Loucy (cell line): ENCODE measurements at regions not wholly inside any gene's neighbourhood (a gene's known extent, or its start where the extent isn't known, plus 50 kb on each side); places are given as distances from the start of the nearest gene placed in this dataset.

Experiments used
- H2AFZ ChIP-seq: fragments of 200-600 bp; sonication (generic); 2 replicates; pipeline ENCODE4 v1.6.0; 2016; ENCODE audit warnings: antibody characterized with exemption, mild to moderate bottlenecking, low read length, moderate library complexity
- H3F3A ChIP-seq: fragments of 200-600 bp; 2 replicates; pipeline ENCODE4 v1.6.0; 2016; ENCODE audit warnings: antibody characterized with exemption, low read depth, mild to moderate bottlenecking
- H3K27me3 ChIP-seq: fragments of 200-600 bp; sonication (generic); 2 replicates; pipeline ENCODE4 v1.6.1; 2014; ENCODE audit warnings: low read length, mild to moderate bottlenecking; ENCODE audit not compliant: insufficient read depth, poor library complexity, severe bottlenecking
- H3K36me3 ChIP-seq: fragments of 200-600 bp; sonication (generic); 2 replicates; pipeline ENCODE4 v1.6.1; 2016; ENCODE audit warnings: low read length; ENCODE audit not compliant: insufficient read depth
- H3K4me1 ChIP-seq: fragments of 200-600 bp; sonication (generic); 2 replicates; pipeline ENCODE4 v1.5.1; 2014; ENCODE audit warnings: low read length, mild to moderate bottlenecking; ENCODE audit not compliant: insufficient read depth, poor library complexity, severe bottlenecking
- H3K4me2 ChIP-seq: fragments of 200-600 bp; sonication (generic); 2 replicates; pipeline ENCODE4 v1.6.0; 2014; ENCODE audit warnings: antibody characterized with exemption, low read length, low read depth, mild to moderate bottlenecking; ENCODE audit not compliant: poor library complexity, severe bottlenecking
- H3K4me3 ChIP-seq: fragments of 200-600 bp; sonication (generic); 2 replicates; pipeline ENCODE4 v1.5.1; 2014; ENCODE audit warnings: low read length, mild to moderate bottlenecking, mixed read lengths; ENCODE audit not compliant: poor library complexity, severe bottlenecking
- H3K79me2 ChIP-seq: fragments of 200-600 bp; sonication (generic); 2 replicates; pipeline ENCODE4 v1.6.1; 2014; ENCODE audit warnings: low read length; ENCODE audit not compliant: insufficient read depth
- H3K9ac ChIP-seq: fragments of 200-600 bp; sonication (generic); 2 replicates; pipeline ENCODE4 v1.6.0; 2014; ENCODE audit warnings: mild to moderate bottlenecking, low read depth, low read length, moderate library complexity; ENCODE audit not compliant: poor library complexity, severe bottlenecking
- H3K9me2 ChIP-seq: fragments of 200-600 bp; sonication (generic); replicated peaks from 2 replicates; pipeline ENCODE4 v1.6.1; 2016; ENCODE audit warnings: low read depth, low read length, mixed read lengths
- H3K9me3 ChIP-seq: fragments of 200-600 bp; sonication (generic); 2 replicates; pipeline ENCODE4 v1.6.1; 2014; ENCODE audit warnings: mild to moderate bottlenecking, antibody characterized with exemption, low read length, low read depth; ENCODE audit not compliant: insufficient read depth
- H4K20me1 ChIP-seq: fragments of 200-600 bp; sonication (generic); 2 replicates; pipeline ENCODE4 v1.6.0; 2014; ENCODE audit warnings: antibody characterized with exemption, low read length, mild to moderate bottlenecking; ENCODE audit not compliant: insufficient read depth, poor library complexity, severe bottlenecking
- EZH2phosphoT487 ChIP-seq: fragments of 200-600 bp; IDR thresholded peaks from 2 replicates; pipeline ENCODE4 v1.6.1; 2018; ENCODE audit warnings: antibody characterized with exemption, mild to moderate bottlenecking, moderate library complexity, borderline replicate concordance
- TF ChIP-seq, protein P1 (sequence below): fragments of 200-600 bp; sonication (generic); conservative IDR thresholded peaks from 2 replicates; pipeline ENCODE4 v1.5.1; 2014; ENCODE audit warnings: mild to moderate bottlenecking, antibody characterized with exemption, low read length

- no peaks in the 10 kb centered on the region for H3K36me3 ChIP-seq
- H3F3A ChIP-seq: no peaks in the 10 kb centered on the region
- TF ChIP-seq, protein P1, sequence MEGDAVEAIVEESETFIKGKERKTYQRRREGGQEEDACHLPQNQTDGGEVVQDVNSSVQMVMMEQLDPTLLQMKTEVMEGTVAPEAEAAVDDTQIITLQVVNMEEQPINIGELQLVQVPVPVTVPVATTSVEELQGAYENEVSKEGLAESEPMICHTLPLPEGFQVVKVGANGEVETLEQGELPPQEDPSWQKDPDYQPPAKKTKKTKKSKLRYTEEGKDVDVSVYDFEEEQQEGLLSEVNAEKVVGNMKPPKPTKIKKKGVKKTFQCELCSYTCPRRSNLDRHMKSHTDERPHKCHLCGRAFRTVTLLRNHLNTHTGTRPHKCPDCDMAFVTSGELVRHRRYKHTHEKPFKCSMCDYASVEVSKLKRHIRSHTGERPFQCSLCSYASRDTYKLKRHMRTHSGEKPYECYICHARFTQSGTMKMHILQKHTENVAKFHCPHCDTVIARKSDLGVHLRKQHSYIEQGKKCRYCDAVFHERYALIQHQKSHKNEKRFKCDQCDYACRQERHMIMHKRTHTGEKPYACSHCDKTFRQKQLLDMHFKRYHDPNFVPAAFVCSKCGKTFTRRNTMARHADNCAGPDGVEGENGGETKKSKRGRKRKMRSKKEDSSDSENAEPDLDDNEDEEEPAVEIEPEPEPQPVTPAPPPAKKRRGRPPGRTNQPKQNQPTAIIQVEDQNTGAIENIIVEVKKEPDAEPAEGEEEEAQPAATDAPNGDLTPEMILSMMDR: no peak
- TF ChIP-seq EZH2phosphoT487: no peak
- no peaks in the 10 kb centered on the region for H3K27me3 ChIP-seq
- H3K9me3 ChIP-seq: no peaks in the 10 kb centered on the region
- H3K79me2 ChIP-seq: no peaks in the 10 kb centered on the region
- H3K4me3 ChIP-seq: no peak overlapping the region
- H3K4me2 ChIP-seq: no peak overlapping the region
- no peak overlapping the region for H3K9ac ChIP-seq
- H2AFZ ChIP-seq: no peak overlapping the region
- no peaks in the 10 kb centered on the region for H3K9me2 ChIP-seq
- H3K4me1 ChIP-seq: no peaks in the 10 kb centered on the region
- H4K20me1 ChIP-seq: no peaks in the 10 kb centered on the region
Observed at GRCh38 chr10:128985036-128985435, 482.0 kb upstream of the MGMT start.

- no peak overlapping the region for H2AFZ ChIP-seq
- no peaks in the 10 kb centered on the region for H3K36me3 ChIP-seq
- no peaks in the 10 kb centered on the region for H3K9me2 ChIP-seq
- H3K9me3 ChIP-seq: no peaks in the 10 kb centered on the region
- no peaks in the 10 kb centered on the region for H3K27me3 ChIP-seq
- no peak overlapping the region for H3K4me3 ChIP-seq
- no peaks in the 10 kb centered on the region for H3K4me1 ChIP-seq
- H4K20me1 ChIP-seq: no peaks in the 10 kb centered on the region
- H3K79me2 ChIP-seq: no peaks in the 10 kb centered on the region
- TF ChIP-seq EZH2phosphoT487: no peak
- TF ChIP-seq, protein P1: no peak
- H3F3A ChIP-seq: no peaks in the 10 kb centered on the region
- H3K4me2 ChIP-seq: no peak overlapping the region
- H3K9ac ChIP-seq: no peak overlapping the region
Observed at GRCh38 chr10:128990986-128991385, 476.1 kb upstream of the MGMT start.

GRCh38 chr10:128992770-128993169 lies 474.3 kb upstream of the MGMT start:
- Histone ChIP-seq H3F3A (no peaks in the 10 kb centered on the region), H3K4me1 (no peaks in the 10 kb centered on the region), H3K27me3 (no peaks in the 10 kb centered on the region), H3K4me2 (no peak overlapping the region), H4K20me1 (no peaks in the 10 kb centered on the region), H3K4me3 (no peak overlapping the region), H2AFZ (no peak overlapping the region), H3K9me3 (no peaks in the 10 kb centered on the region), H3K36me3 (no peaks in the 10 kb centered on the region), H3K9ac (no peak overlapping the region), H3K9me2 (no peaks in the 10 kb centered on the region), H3K79me2 (no peaks in the 10 kb centered on the region)
- TF ChIP-seq, protein P1: no peak
- TF ChIP-seq EZH2phosphoT487: no peak
